ENCODE measurements at regions not wholly inside any gene's neighbourhood (a gene's known extent, or its start where the extent isn't known, plus 50 kb on each side); places are given as distances from the start of the nearest gene placed in this dataset.
"Not testable (repeated sequence)": the region's sequence is repeated elsewhere in the genome, so short reads cannot be mapped to it uniquely, and the experiment has no call there.

DNA sequence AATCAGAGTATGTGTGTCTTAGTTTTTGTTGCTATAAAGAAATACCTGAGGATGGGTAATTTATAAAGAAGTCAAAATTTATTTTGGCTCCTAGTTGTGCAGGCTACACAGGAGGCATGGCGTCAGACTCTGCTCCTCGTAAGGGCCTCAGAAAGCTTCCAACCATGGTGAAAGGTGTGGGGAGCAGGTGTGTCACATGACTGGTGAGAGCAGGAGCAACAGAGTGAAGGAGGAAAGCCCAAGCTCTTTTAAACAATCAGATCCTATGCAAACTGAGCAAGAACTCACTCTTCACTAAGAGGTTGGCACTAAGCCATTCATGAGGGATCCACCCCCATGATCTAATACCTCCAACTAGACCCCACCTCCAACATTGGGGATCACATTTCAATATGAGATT, 1524.3 kb downstream of the HACE1 start:
- TF ChIP-seq POLR2A (IDR thresholded peaks at IDR 0.05): no peak
- no peak for TF ChIP-seq EP300 (IDR thresholded peaks at IDR 0.05)
- TF ChIP-seq, protein P1, sequence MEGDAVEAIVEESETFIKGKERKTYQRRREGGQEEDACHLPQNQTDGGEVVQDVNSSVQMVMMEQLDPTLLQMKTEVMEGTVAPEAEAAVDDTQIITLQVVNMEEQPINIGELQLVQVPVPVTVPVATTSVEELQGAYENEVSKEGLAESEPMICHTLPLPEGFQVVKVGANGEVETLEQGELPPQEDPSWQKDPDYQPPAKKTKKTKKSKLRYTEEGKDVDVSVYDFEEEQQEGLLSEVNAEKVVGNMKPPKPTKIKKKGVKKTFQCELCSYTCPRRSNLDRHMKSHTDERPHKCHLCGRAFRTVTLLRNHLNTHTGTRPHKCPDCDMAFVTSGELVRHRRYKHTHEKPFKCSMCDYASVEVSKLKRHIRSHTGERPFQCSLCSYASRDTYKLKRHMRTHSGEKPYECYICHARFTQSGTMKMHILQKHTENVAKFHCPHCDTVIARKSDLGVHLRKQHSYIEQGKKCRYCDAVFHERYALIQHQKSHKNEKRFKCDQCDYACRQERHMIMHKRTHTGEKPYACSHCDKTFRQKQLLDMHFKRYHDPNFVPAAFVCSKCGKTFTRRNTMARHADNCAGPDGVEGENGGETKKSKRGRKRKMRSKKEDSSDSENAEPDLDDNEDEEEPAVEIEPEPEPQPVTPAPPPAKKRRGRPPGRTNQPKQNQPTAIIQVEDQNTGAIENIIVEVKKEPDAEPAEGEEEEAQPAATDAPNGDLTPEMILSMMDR (IDR thresholded peaks at IDR 0.05): no peak
- Histone ChIP-seq H3K4me3 (no peak overlapping the region), H3K27me3 (no peaks in the 10 kb centered on the region), H3K27ac (no peak overlapping the region), H3K4me1 (no peaks in the 10 kb centered on the region), H3K36me3 (no peaks in the 10 kb centered on the region), H3K9me3 (no peaks in the 10 kb centered on the region)
- 75 to 88% methylated on average over 2 of the region's 2 CpGs for WGBS, 2 donors
- intact Hi-C loops (cut with DNase I): no loop called here
- DNase-seq: no peak

DNA sequence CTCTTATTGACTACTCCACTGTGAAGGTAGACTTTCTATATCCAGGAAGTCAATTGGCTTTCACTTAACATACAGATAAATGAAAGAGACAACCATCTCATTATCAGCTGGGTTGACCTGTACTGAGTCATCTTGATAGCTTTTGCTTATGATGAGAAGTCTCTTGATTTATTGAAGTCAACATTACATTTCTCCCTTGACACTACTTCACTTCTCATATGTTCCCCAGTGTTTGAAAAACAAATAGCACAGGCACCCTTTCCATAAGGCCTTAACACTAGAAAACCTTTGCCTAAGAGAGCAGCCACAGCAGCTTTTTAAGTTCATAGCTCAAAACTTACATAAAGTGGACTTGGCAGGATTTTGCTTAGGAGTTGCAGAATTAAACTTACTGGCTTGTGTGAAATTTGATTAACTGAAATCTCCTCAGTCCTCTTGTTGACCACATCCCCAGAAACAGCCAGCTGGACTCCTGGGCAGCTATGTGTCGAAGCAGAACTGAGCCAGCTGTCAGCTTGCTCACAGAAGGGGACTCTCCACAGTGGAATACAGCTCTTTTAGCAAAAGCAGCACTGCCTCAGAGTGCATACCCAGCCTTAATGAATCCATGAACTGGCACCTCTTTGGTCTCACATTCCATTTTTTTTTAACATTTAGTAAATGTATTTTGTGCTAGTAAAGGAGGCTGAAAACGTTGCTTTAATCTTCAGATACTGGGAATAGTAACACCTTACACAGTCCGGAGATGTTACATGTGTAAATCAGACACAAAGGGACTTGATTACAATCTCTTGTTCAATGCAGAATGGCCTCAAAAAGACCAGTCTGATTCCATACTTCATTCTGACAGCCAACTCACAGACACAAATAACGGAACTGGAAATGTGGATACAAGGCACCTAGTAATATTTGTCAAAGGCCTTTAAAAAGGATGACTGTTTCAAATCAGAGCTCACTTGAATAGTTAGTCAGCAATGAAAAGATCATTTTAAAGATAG, 1532.7 kb downstream of the HACE1 start:
- WGBS, 2 donors: 47 to 53% methylated on average over 4 of the region's 4 CpGs
- Histone ChIP-seq H3K27me3 (no peaks in the 10 kb centered on the region), H3K4me1 (peaks cover 0 to 9% (median 0%) of the 10 kb centered on the region in 4 donors), H3K36me3 (no peaks in the 10 kb centered on the region), H3K9me3 (no peaks in the 10 kb centered on the region), H3K4me3 (no peak overlapping the region), H3K27ac (no peak overlapping the region)
- intact Hi-C loops (cut with DNase I): no loop called here
- TF ChIP-seq POLR2A (IDR thresholded peaks at IDR 0.05) (no peak), POLR2AphosphoS5 (IDR thresholded peaks at IDR 0.05) (no peak), EP300 (IDR thresholded peaks at IDR 0.05) (no peak)
- DNase-seq: no peak

DNA sequence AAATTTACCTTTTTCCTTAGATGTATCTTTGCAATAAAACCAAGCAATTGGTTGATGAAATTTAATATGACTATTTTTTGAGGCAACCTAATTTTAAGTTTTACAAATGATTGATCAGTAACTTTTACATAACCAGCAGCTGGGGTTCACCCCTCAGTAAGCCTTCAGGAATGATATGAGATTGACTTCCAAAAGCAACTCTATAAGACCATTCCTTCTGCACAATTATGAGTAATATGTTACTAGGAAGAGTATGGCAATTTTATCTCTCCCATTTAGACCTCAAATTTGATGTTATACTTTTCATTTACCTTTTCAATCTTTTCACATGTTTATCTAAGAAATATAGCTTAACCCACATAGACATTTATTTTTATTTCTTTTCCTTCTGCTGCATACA, 1546.3 kb downstream of the HACE1 start:
- H3K27me3 ChIP-seq: no peaks in the 10 kb centered on the region
- H3K4me3 ChIP-seq: no peak overlapping the region
- intact Hi-C loops (cut with DNase I): no loop called here

DNA sequence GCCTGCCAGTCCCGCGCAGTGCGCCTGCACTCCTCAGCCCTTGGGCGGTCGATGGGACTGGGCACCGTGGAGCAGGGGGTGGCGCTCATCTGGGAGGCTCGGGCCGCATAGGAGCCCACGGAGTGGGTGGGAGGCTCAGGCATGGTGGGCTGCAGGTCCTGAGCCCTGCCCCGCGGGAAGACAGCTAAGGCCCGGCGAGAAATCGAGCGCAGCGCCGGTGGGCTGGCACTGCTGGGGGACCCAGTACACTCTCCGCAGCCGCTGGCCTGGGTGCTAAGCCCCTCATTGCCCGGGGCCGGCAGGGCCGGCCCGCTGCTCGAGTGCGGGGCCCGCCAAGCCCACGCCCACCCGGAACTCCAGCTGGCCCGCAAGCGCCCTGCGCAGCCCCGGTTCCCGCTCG, 1565.3 kb downstream of the HACE1 start:
- H3K36me3 ChIP-seq; H3K4me1 ChIP-seq; DNase-seq; H3K27me3 ChIP-seq; H3K9me3 ChIP-seq; H3K4me3 ChIP-seq; H3K27ac ChIP-seq; intact Hi-C loops (cut with DNase I): not testable (repeated sequence)
- 90 to 97% methylated on average over 2 to 35 of the region's 35 CpGs for WGBS, 2 donors

More for the DNA sequence above, 1546.3 kb downstream of the HACE1 start:
- Histone ChIP-seq H3K4me1 (no peaks in the 10 kb centered on the region), H3K9me3 (peaks cover 0 to 5% (median 0%) of the 10 kb centered on the region in 4 donors), H3K27ac (no peak overlapping the region), H3K36me3 (no peaks in the 10 kb centered on the region)
- TF ChIP-seq, protein P1 (IDR thresholded peaks at IDR 0.05): no peak
- no peak for TF ChIP-seq EP300 (IDR thresholded peaks at IDR 0.05)
- TF ChIP-seq POLR2AphosphoS5 (IDR thresholded peaks at IDR 0.05): no peak
- TF ChIP-seq POLR2A (IDR thresholded peaks at IDR 0.05): no peak
- no peak for DNase-seq

DNA sequence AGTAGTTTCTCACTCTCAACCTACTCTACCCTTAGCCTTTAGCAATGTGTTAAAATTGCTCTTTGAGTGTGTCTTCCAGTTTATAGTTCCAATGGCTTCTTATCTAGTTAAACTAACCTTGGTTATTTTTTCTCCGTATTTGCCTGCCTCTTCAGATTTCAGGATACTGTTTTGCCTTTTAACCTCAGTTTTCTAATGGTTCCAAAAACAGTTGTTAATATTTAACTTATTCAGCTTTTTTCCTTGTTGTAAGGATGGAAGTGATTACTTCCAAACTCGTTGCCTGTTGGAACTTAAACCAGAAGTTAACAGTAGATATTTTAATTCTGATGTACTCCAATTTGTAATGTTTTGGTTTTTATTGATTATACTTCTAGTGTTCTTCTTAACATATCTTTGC, 1574.9 kb downstream of the HACE1 start:
- no peaks in the 10 kb centered on the region for H3K36me3 ChIP-seq
- no peaks in the 10 kb centered on the region for H3K9me3 ChIP-seq
- H3K27me3 ChIP-seq: no peaks in the 10 kb centered on the region
- intact Hi-C loops (cut with DNase I): no loop called here
- no peaks in the 10 kb centered on the region for H3K4me1 ChIP-seq
- no peak overlapping the region for H3K4me3 ChIP-seq
- DNase-seq: no peak
- WGBS, 2 donors: 12 to 23% methylated on average over 2 of the region's 2 CpGs
- TF ChIP-seq POLR2A (IDR thresholded peaks at IDR 0.05) (no peak), POLR2AphosphoS5 (IDR thresholded peaks at IDR 0.05) (no peak), EP300 (IDR thresholded peaks at IDR 0.05) (no peak)
- TF ChIP-seq, protein P1 (IDR thresholded peaks at IDR 0.05): no peak
- H3K27ac ChIP-seq: no peak overlapping the region
